ENCODE measurements at regions not wholly inside any gene's neighbourhood (a gene's known extent, or its start where the extent isn't known, plus 50 kb on each side); places are given as distances from the start of the nearest gene placed in this dataset.
"Not testable (repeated sequence)": the region's sequence is repeated elsewhere in the genome, so short reads cannot be mapped to it uniquely, and the experiment has no call there.

GRCh38 chr10:121352231-121352855 is 245.9 kb downstream of the FGFR2 start:
- no peak for DNase-seq

GRCh38 chr10:121355161-121355560 is 243.1 kb downstream of the FGFR2 start:
- no peak for DNase-seq

DNA sequence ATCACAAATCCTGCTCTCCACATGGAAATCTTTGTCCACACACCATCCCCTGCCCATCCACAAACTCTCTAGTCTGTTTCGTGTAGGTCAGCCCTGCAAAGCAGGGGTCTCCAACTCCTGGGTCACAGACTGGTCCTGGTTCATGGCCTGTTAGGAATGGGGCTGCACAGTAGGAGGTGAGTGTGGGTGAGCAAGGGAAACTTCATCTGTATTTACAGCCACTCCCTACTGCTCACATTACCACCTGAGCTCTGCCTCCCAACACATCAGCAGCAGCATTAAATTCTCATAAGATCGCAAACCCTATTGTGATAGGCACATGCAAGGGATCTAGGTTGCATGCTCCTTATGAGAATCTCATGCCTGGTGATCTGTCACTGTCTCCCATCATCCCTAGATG is 242.1 kb downstream of the FGFR2 start:
- no peak for DNase-seq

GRCh38 chr10:121357401-121357800 is 240.8 kb downstream of the FGFR2 start:
- DNase-seq = no peak

DNA sequence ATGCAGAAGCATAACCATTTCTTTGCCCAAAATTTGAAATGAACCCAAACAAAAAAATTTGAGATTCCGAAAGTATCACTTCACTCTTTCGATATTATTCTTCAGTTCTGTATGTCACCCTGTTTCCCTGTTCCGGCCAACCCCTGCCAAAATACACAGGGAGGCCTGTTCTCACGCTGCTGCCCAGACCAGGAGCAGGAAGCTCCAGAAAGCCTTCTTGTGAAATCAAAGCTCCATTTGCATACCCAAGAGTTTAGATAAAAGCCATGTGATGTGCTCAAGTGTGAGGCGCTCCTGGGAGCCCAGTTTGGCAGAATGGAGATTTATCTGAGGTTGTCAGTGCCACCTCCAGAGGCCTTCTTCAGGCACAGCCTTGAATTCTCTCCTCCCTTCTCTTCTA is 236.2 kb downstream of the FGFR2 start:
- no peak for DNase-seq

DNA sequence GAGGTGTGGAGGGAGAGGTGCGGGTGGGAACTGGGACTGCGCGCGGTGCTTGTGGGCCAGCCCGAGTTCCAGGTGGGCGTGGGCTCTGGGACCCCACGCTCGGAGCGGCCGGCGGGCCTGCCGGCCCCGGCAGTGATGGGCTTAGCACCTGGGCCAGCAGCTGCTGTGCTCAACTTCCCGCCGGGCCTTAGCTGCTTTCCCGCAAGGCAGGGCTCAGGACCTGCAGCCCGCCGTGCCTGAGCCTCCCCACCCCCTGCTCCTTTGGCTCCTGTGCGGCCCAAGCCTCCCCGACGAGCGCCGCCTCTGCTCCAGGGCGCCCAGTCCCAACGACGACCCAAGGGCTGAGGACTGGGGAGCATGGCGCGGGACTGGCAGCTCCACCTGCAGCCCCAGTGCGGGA is 232.7 kb downstream of the FGFR2 start:
- no peak for DNase-seq

DNA sequence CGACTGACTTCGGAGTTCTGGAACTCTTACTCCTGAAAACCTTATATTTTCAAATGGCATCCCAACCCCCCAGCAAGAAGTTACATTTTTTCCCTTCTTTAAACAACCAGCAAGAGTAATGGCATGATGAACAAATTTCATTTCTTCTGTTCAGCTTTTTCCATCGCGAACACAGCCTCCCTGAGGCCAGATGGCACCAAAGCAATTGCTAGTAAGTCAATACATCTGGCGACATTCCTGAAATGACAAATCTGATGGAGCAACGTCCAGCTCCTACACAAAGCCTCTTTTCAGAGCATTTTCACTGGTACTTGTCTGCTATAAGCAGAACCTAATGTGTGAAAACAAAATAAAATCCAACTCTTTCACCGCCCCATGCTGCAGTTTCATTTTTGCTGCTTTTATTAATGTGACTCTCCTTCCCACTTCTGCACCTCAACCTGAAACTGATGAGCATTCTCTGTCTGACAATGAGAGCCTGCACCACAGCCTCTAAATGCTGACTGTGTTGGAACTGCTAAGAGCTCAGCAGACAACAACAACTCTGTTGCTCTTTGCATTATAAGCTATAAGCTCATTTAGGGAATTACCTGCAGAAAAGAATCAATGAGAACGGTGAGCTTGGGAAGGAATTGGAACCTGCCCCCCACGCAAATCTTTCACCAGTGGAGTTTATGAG is 229.8 kb downstream of the FGFR2 start:
- DNase-seq = no peak

DNA sequence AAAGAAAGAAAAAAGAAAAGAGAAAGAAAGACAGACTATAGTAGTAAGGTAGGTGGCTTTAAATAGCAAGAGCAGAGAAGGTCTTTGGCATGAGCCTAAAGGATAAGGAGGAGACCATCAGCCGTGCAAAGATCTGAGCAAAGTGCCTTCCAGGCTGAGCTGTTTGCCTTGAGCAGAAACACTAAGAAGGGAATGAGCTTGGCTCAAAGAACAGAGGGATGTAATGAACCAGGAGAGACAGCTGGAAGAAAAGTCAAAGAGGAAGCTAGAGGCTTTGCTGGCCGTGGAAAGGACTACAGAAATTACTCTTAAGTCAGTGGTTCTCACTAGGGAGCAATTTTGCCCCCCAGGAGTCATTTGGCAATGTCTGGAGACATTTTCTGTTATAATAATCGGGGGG is 228.6 kb downstream of the FGFR2 start:
- no peak for DNase-seq

DNA sequence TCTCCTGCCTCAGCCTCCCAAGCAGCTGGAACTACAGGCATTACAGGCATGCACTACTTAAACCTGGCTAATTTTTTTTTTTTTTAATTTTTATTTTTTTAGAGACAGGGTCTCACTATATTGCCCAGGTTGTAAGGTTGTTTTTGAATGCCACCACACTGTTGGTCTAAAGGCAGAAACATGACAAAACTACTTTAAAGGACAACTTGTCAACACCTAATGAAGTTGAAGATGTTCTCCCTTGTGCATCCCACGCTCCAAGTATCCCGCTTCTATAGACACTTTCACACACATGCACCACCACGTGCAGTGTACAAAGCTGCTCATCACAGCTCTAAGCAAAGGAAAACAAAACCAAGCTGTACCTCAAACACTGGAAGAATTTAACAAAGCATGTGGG is 226.4 kb downstream of the FGFR2 start:
- no peak for DNase-seq

GRCh38 chr10:121373411-121373810 is 224.8 kb downstream of the FGFR2 start:
- no peak for DNase-seq

DNA sequence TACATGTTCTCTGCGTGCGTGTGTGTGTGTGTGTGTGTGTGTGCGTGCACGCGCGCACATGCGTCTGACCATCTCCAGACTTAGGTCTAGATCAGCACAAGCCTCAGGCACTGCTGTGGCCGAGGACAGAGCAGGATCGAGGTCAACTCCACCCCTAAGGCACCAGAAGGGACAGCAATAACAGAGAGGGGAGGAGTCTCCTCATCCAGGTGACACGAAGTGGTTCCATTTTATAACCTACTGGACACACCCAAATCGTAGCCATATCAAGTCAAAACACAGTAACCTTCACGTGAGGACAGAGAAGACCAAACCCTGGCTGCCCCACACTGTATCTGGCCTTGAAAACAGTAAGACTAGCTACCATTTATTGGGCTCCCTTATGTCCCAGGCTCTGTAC is 224.1 kb downstream of the FGFR2 start:
- DNase-seq = no peak

DNA sequence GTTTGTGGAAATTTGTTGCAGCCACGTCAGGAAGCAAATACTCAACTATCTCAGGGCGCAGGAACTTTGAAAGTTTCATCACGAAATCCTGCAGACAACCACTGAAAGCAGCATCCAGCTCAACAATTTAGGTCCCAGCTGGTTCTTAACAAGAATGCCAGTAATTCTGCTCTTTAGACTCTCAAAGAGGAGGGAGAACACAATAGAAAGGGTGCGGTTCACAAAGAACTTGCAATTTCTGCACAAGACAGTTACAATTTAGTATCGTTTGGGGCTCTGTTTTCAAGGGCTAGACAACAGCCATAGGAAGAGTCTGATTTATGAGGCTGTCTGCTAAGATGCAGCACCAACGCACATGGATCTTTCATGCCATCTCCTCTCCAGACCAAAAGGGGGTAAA is 223.1 kb downstream of the FGFR2 start:
- DNase-seq = no peak

DNA sequence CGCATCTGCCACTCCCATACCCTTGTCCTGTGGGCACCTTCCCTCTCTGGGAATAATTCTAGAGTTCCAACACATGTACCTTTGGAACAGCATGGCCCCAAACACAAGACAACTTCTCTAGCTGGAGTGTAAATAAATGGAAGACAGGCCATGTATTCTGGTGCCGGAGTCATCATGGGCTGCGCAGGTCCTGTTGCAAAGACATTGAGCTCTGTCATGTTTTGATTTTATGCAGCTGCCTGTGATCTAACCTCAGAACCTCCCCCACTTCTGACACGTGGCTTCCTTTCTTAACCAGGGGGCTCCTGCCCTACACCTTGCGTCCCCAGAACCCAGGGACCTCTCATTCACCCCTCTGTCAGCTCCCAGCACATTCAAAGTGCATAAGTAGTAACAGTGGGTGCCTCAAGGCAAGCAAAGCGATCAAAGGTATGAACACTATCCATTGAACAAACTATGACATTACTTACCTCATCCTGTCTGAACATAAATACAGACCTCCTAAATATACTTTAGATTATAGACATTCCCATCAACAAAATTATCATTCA is 219.9 kb downstream of the FGFR2 start:
- no peak for DNase-seq

DNA sequence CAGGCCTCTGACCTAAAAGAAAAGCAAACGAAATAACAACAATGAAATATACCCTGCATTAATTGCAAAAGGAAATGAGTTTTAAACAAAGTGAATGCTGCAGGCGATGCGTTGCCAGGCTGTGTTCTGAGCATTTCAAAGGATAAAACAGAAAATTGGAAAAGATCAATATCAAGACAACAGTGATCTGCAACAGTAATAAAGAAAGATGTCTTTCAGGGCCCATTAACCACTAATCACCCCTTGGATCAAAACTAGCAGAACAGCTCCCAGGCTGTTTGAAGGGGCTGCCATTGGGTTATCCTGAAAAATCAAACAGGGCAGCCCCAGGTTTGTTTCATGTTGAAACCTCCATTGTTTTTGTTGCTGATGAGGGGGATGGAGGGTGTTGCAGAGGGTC is 219.2 kb downstream of the FGFR2 start:
- DNase-seq = no peak

GRCh38 chr10:121380211-121380610 is 218.0 kb downstream of the FGFR2 start:
- no peak for DNase-seq

GRCh38 chr10:121382029-121382520 is 216.2 kb downstream of the FGFR2 start:
- DNase-seq = not testable (repeated sequence)

GRCh38 chr10:121385136-121385535 is 213.1 kb downstream of the FGFR2 start:
- no peak for DNase-seq

DNA sequence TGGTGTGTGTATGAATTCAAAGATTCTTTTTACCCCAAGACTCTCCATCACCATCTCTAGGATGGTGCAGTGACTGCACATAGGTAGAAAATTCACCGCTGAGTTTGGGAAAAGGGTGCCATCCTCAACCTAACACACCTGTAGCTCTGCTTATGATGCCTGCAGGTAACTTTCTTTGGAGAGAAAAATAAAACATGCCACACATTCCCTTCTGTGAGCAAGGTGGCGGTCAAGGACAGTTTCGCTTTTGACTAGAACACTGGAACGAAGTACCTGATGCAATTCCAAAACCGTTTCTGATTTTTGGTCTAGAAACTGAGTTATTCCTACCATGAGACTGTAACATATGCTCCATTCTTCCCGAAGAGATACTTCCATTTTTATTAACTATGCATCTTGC is 205.6 kb downstream of the FGFR2 start:
- no peak for DNase-seq

- no peak for DNase-seq
These were observed 204.7 kb downstream of the FGFR2 start for GRCh38 chr10:121393522-121393921.

- not testable (repeated sequence) for DNase-seq
These were observed 197.7 kb downstream of the FGFR2 start for GRCh38 chr10:121400507-121400906.

DNA sequence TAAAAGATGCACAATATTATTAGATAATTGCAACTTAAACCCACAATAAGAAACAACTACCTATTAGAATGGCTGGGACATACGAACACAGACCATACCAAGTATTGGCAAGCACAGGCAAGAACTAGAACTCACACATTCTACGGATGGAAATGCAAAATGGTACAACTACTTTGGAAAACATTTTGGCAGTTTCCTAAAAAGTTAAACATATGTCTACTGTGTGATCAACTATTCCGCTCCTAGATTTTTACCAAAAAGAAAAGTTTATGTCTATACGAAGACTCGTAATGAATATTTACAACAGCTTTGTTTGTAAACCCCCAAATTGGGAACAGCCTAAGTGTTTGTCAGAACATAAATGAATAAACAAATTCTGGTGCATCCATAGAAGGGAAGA is 194.7 kb downstream of the FGFR2 start:
- DNase-seq = no peak

- DNase-seq = no peak
These were observed 193.6 kb downstream of the FGFR2 start for GRCh38 chr10:121404611-121405010.

GRCh38 chr10:121405096-121405495 is 193.1 kb downstream of the FGFR2 start:
- DNase-seq = no peak

- no peak for DNase-seq
These were observed 192.7 kb downstream of the FGFR2 start for GRCh38 chr10:121405549-121405948.

DNA sequence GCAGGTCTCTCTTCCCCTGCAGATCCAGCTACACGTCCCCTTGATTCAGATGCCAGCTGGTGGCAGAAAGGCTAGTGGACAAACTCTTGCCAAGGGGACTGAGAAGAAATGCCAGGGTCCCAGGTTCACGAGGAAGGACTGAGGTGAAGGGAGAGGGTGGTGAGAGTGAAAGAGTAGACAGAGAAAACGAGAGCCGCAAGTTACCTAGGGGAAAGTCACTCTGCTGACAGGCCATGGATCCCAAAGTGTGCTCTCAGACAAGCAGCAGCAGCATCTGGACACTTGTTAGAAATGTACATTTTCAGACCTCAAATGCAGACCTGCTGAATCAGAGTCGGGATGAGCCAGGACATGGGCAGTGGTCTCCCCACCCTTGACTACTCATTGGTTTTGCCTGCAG is 192.3 kb downstream of the FGFR2 start:
- no peak for DNase-seq
